Activated CD4-positive, alpha-beta T cell treated with anti-CD3 and anti-CD28 coated beads for 36 hours (primary cell): ENCODE measurements at regions not wholly inside any gene's neighbourhood (a gene's known extent, or its start where the extent isn't known, plus 50 kb on each side); places are given as distances from the start of the nearest gene placed in this dataset.
"Not testable (repeated sequence)": the region's sequence is repeated elsewhere in the genome, so short reads cannot be mapped to it uniquely, and the experiment has no call there.

Experiments used
- ATAC-seq: fragments of 200-7000 bp; cut with Tn5 transposase; one replicate; pipeline ENCODE4 v1.10.0; 2021; ENCODE audit warnings: mild to moderate bottlenecking, moderate library complexity
- CTCF ChIA-PET: fragments of 350-600 bp; sonication (Branson Sonifier 250); formaldehyde crosslinking; loops from one replicate; lab custom pipeline; 2021; ENCODE audit warnings: antibody characterized with exemption; lab: Charles Lee
- POLR2A ChIA-PET: fragments of 350-600 bp; sonication (Branson Sonifier 250); formaldehyde crosslinking; loops from one replicate; lab custom pipeline; 2021; ENCODE audit warnings: antibody characterized with exemption, inconsistent platforms; lab: Charles Lee
- DNase-seq: peaks from one replicate; pipeline ENCODE4 v3.0.0-alpha.2; 2020
- H3K27ac Mint-ChIP-seq: one replicate; pipeline ENCODE4 v1.8.0; 2021; ENCODE audit warnings: mixed read lengths
- H3K27me3 Mint-ChIP-seq: one replicate; pipeline ENCODE4 v1.8.0; 2021; ENCODE audit warnings: mixed read lengths
- H3K36me3 Mint-ChIP-seq: one replicate; pipeline ENCODE4 v1.8.0; 2021; ENCODE audit warnings: low read depth, mixed read lengths
- H3K4me1 Mint-ChIP-seq: one replicate; pipeline ENCODE4 v1.8.0; 2021; ENCODE audit warnings: mixed read lengths
- H3K4me3 Mint-ChIP-seq: one replicate; pipeline ENCODE4 v1.8.0; 2021; ENCODE audit warnings: mild to moderate bottlenecking, moderate library complexity, mixed read lengths
- H3K9me3 Mint-ChIP-seq: one replicate; pipeline ENCODE4 v1.8.0; 2021; ENCODE audit warnings: low read depth, mixed read lengths
- intact Hi-C, 2 experiments: fragments of 100-400 bp; cut with DNase I in 1 of 2; cut with micrococcal nuclease in 1 of 2; formaldehyde crosslinking; loops; one replicate each; pipeline versions ENCODE4 v1.14.2 to v1.15.1; 2022 to 2024; cut with DNase I, micrococcal nuclease

GRCh38 chr1:212174295-212174694, 110.9 kb upstream of the PPP2R5A start:
- ATAC-seq, POLR2A ChIA-PET, H3K4me3 Mint-ChIP-seq, intact Hi-C loops, H3K27ac Mint-ChIP-seq, H3K27me3 Mint-ChIP-seq, H3K36me3 Mint-ChIP-seq, DNase-seq, H3K4me1 Mint-ChIP-seq, H3K9me3 Mint-ChIP-seq: not testable (repeated sequence)
- CTCF ChIA-PET = interaction anchor here (0.6 to 1.6 kb wide), 2 partner anchors 8 to 11 kb away, joined by 3 to 7 read pairs; no protein-coding TSS in a partner anchor

GRCh38 chr1:212177542-212177941, 107.7 kb upstream of the PPP2R5A start:
- intact Hi-C loops = no loop called here
- Mint-ChIP-seq H3K9me3 (no peaks in the 10 kb centered on the region), H3K36me3 (no peaks in the 10 kb centered on the region), H3K4me3 (no peak overlapping the region), H3K27ac (no peak overlapping the region), H3K27me3 (no peaks in the 10 kb centered on the region), H3K4me1 (peaks cover 5% of the 10 kb centered on the region)
- ChIA-PET CTCF (interaction anchor here (0.6 kb wide), 1 partner anchor 225 kb away, joined by 3 read pairs; no protein-coding TSS in a partner anchor), POLR2A (no interaction called here)
- ATAC-seq = no peak
- DNase-seq = no peak

GRCh38 chr1:212178851-212179250, 106.4 kb upstream of the PPP2R5A start:
- ChIA-PET POLR2A (no interaction called here), CTCF (interaction anchor here (1.2 kb wide), 1 partner anchor 277 kb away, joined by 3 read pairs; no protein-coding TSS in a partner anchor)
- intact Hi-C loops = no loop called here
- no peak for DNase-seq
- no peaks in the 10 kb centered on the region for H3K36me3 Mint-ChIP-seq
- H3K27me3 Mint-ChIP-seq = no peaks in the 10 kb centered on the region
- no peak for ATAC-seq
- H3K27ac Mint-ChIP-seq = no peak overlapping the region
- peaks cover 5% of the 10 kb centered on the region for H3K4me1 Mint-ChIP-seq
- H3K9me3 Mint-ChIP-seq = no peaks in the 10 kb centered on the region
- H3K4me3 Mint-ChIP-seq = no peak overlapping the region

DNA sequence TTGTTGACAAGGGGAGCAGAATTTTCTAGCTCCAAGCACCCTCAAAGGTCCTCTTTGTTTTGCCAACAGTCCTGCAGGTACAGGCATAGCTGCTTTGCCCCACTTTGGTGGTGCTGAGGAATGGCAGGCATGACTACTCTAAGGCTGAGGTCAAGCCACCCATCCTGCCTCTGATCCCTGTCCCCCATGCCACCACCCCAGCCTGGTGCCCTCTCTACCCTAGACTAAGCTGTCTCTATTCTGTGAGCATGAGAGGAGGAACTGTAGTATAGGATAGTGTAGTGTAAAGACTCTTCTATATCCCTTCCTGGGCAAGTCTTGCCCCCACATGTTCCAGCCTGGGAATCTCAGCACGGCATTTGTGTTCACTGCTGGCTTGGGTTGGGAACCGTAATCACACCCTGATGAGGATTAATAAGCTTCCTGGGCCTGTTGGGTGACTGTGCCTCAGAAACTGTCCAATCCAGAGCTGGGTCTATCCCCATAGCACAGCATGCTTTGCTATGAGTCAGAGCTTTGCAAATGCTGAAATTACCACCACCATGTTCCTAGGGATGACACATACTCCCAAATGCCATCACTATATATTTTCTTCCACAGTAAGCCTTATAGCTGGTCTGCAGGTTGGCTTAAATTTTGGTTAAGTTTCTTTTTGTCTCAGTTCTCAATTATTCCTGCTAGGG, 105.7 kb upstream of the PPP2R5A start:
- no peak overlapping the region for H3K27ac Mint-ChIP-seq
- peak; percentile 88 for ATAC-seq
- POLR2A ChIA-PET = no interaction called here

DNA sequence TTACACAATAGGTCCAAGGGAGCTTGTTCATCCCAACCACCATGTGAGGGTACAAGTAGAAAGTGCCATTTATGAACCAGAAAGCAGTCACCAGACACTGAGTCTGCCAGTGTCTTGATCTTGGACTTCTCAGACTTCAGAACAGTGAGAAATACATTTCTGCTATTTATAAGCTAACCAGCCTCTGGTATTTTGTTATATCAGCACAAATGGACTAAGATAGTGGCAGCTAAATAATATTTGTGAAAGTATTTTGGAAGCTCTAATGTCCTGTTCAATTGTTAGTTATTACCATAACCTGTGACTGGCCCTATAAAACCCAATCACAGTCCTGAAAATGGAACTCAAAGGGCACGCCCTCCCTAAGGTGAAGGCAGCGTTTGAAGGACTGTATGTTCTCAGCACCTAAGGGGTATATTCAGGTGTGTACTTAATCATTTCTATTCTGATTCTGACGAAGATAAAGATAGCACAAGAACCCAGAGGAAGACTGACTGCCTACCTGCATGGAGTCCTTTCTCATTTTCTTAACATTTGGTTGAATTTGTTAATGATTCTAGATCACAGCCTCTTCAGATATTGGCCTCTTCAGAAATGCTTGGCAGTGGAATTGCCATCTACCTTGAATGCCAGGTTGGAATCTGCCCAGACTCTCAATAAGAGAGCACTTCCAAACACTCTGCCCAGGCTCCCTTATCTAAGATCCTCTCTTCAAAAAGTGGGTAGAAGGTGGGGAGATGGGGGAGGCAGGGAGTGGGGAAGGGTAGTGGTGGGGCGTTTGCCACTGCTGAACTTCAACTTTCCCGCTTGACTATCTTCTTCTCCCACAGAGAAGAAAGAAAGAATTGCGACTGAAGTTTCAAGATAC, 104.0 kb upstream of the PPP2R5A start:
- Mint-ChIP-seq H3K4me1 (peaks cover 7% of the 10 kb centered on the region), H3K27me3 (no peaks in the 10 kb centered on the region), H3K4me3 (no peak overlapping the region), H3K27ac (no peak overlapping the region), H3K36me3 (no peaks in the 10 kb centered on the region), H3K9me3 (no peaks in the 10 kb centered on the region)
- intact Hi-C loops = no loop called here
- CTCF ChIA-PET = no interaction called here
- POLR2A ChIA-PET = no interaction called here
- ATAC-seq = no peak
- no peak for DNase-seq

More for the DNA sequence above, 105.7 kb upstream of the PPP2R5A start:
- peak; percentile 19 for DNase-seq
- intact Hi-C loops = no loop called here
- CTCF ChIA-PET = interaction anchor here (1.2 kb wide), 2 partner anchors 12 to 277 kb away, joined by 3 read pairs; no protein-coding TSS in a partner anchor
- no peaks in the 10 kb centered on the region for H3K9me3 Mint-ChIP-seq
- H3K27me3 Mint-ChIP-seq = no peaks in the 10 kb centered on the region
- no peak overlapping the region for H3K4me3 Mint-ChIP-seq
- peaks cover 5% of the 10 kb centered on the region for H3K4me1 Mint-ChIP-seq
- no peaks in the 10 kb centered on the region for H3K36me3 Mint-ChIP-seq

GRCh38 chr1:212182171-212182570, 103.0 kb upstream of the PPP2R5A start:
- intact Hi-C loops = no loop called here
- no peaks in the 10 kb centered on the region for H3K27me3 Mint-ChIP-seq
- H3K4me3 Mint-ChIP-seq = no peak overlapping the region
- H3K4me1 Mint-ChIP-seq = peaks cover 14% of the 10 kb centered on the region
- ChIA-PET CTCF (no interaction called here), POLR2A (no interaction called here)
- no peak overlapping the region for H3K27ac Mint-ChIP-seq
- H3K36me3 Mint-ChIP-seq = no peaks in the 10 kb centered on the region
- DNase-seq (no peak), ATAC-seq (no peak)
- no peaks in the 10 kb centered on the region for H3K9me3 Mint-ChIP-seq

- H3K36me3 Mint-ChIP-seq = no peaks in the 10 kb centered on the region
- H3K4me3 Mint-ChIP-seq = no peak overlapping the region
- peaks cover 12% of the 10 kb centered on the region for H3K4me1 Mint-ChIP-seq
- H3K27me3 Mint-ChIP-seq = no peaks in the 10 kb centered on the region
- DNase-seq (no peak), ATAC-seq (no peak)
- ChIA-PET CTCF (no interaction called here), POLR2A (no interaction called here)
- H3K9me3 Mint-ChIP-seq = no peaks in the 10 kb centered on the region
- intact Hi-C loops = no loop called here
- no peak overlapping the region for H3K27ac Mint-ChIP-seq
These were observed 102.6 kb upstream of the PPP2R5A start for GRCh38 chr1:212182579-212182978.

DNA sequence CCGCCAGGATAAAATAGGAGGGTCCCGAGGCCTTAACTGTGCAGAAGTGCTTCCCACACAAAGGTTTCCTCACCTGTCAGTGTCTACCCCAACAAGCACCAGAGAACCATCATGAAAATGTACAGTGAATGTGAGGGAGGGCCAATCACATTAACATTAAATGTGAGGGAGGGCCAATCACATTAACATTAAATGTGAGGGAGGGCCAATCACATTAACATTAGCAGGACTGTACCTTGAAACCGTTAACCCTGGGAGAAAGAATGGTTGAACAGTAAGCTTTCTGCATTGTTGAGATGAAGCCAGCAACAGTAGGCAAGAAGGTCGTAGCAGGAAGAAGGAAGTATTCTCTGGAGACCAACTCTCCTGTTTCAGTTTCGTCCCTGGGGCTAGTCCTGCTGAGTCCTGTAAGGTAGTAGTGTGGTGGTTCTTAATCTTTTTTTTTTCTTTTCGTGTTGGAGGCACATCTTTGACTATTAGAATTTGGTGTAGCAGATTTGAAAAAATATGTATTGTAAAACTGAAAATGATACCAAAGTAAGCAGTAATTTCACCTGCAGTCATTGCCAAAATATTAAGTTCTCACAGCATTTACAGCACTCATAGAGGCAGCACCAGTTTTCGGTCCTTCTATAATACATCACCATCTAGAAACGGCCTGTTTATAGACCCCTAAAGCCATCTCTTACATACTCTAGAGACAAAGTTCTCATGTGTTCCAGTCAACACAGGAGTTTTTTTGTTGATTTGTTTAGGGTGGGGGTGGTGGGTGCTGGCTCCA, 98.6 kb upstream of the PPP2R5A start:
- ChIA-PET CTCF (no interaction called here), POLR2A (no interaction called here)
- Mint-ChIP-seq H3K4me1 (peaks cover 19% of the 10 kb centered on the region), H3K9me3 (no peaks in the 10 kb centered on the region), H3K27me3 (no peaks in the 10 kb centered on the region), H3K36me3 (no peaks in the 10 kb centered on the region), H3K4me3 (no peak overlapping the region), H3K27ac (peak overlapping the region; percentile 8)
- DNase-seq = no peak
- ATAC-seq = peak; percentile 59
- intact Hi-C loops = no loop called here

DNA sequence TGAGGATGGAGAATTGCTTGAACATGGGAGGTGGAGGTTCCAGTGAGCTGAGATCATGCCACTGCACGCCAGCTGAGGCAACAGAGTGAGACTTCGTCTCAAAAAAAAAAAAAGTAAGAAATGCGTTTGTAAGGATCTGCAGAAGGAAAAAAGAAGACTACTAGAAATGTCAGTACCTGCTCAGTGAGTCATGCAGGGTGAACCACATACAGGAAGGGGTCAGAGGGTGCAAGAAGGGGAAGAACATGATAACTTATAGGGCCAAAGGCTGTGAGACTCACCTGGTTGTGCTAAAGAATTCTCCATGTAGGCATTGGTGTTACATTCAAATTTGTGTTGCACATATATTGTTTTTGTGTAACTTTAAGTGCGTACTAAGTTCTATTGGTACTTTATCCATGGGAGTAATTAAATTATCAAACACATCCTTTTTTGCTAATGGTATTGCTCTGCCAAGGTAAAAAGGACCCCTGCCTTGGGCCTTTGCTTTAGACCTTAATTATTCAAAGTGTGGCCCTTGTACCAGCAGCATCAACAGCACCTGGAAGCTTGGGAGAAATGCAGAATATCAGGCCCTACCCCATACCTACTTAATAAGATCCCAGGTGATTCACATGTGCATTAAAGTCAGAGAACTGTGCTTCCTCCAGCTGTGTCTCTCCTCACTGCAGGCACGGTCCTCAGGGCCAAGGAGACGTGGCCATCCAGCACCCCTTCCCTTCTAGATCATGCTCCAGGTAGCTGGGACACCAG, 96.4 kb upstream of the PPP2R5A start:
- no peak overlapping the region for H3K27ac Mint-ChIP-seq
- no peaks in the 10 kb centered on the region for H3K27me3 Mint-ChIP-seq
- ChIA-PET POLR2A (no interaction called here), CTCF (no interaction called here)
- intact Hi-C loops = no loop called here
- DNase-seq (peak; percentile 34), ATAC-seq (peak; percentile 88)
- H3K36me3 Mint-ChIP-seq = no peaks in the 10 kb centered on the region
- peaks cover 19% of the 10 kb centered on the region for H3K4me1 Mint-ChIP-seq
- H3K4me3 Mint-ChIP-seq = no peak overlapping the region
- no peaks in the 10 kb centered on the region for H3K9me3 Mint-ChIP-seq

DNA sequence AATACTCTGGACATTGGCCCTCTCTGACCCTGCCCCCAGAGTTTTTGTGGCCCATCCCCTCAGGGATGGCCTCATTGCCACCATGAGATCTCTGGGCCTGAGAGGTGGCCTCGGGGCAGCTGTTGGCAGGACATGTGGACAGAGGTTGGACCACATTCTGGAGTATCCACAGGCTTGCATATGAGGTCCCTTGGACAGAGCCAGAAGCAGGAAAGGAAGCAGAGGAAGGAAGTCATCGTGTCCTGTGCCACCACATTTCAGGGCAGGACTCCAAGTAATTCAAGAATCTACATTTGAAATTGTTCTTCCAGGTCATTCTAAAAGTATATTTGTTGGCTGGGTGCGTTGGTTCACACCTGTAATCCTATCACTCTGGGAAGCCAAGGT, 95.9 kb upstream of the PPP2R5A start:
- no peak for ATAC-seq
- intact Hi-C loops = no loop called here
- no peak for DNase-seq
- H3K27ac Mint-ChIP-seq = no peak overlapping the region
- no peak overlapping the region for H3K4me3 Mint-ChIP-seq
- POLR2A ChIA-PET = no interaction called here
- H3K27me3 Mint-ChIP-seq = no peaks in the 10 kb centered on the region
- peaks cover 19% of the 10 kb centered on the region for H3K4me1 Mint-ChIP-seq
- no peaks in the 10 kb centered on the region for H3K9me3 Mint-ChIP-seq
- CTCF ChIA-PET = no interaction called here
- no peaks in the 10 kb centered on the region for H3K36me3 Mint-ChIP-seq

- no peaks in the 10 kb centered on the region for H3K27me3 Mint-ChIP-seq
- H3K9me3 Mint-ChIP-seq = peaks cover 5% of the 10 kb centered on the region
- no peaks in the 10 kb centered on the region for H3K36me3 Mint-ChIP-seq
- POLR2A ChIA-PET = no interaction called here
- DNase-seq (no peak), ATAC-seq (no peak)
- CTCF ChIA-PET = no interaction called here
- intact Hi-C loops = no loop called here
- no peak overlapping the region for H3K4me3 Mint-ChIP-seq
- H3K27ac Mint-ChIP-seq = no peak overlapping the region
- peaks cover 19% of the 10 kb centered on the region for H3K4me1 Mint-ChIP-seq
These were observed 95.0 kb upstream of the PPP2R5A start for GRCh38 chr1:212190169-212190568.
